ENCODE measurements at regions not wholly inside any gene's neighbourhood (a gene's known extent, or its start where the extent isn't known, plus 50 kb on each side); places are given as distances from the start of the nearest gene placed in this dataset.

DNA sequence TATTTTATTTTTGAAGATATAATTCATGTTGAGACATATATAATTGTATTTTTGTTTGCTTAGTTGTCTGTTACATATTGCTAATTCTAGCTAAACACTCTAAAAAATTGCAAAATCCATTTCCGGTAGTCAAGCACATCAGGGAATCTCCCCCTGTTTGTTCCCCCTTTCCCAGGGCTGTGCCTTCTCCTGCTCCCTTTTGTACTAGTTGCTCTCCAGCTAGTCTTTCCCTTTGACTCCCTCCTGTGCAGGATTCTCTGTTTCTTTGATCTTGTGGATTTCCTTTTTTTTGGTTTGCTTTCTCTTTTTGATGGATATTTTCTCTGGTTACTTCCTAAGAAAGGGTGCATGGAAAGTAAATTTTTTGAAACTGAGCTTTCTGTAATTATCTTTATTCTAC, 188.1 kb upstream of the PLET1 start:
- DNase-seq, result no peak
- in situ Hi-C loops (cut with HindIII; ENCODE audit: low pct_ligation_motif_present, low pct_unique_long_range_greater_than_20kb, low sequenced_read_pairs), result no loop called here

DNA sequence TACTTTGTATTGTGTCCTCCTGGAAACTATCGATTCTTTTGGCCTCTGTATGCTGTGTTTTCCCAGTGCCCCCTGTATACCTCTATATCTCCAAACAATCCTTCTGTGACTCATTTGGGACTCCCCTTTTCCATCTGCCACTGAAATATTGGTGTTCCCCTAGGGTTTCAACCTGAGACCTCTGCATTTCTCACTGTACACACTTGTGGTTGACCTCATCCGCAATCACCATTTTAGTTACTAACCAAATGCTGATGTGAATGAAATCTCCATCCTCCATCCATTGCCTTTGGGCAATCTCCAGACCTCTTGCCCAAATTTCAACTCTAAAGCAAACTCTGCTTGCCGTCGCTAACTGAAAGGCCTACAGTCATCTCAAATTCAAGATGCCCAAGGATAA, 190.6 kb upstream of the PLET1 start:
- in situ Hi-C loops (cut with HindIII; ENCODE audit: low pct_ligation_motif_present, low pct_unique_long_range_greater_than_20kb, low sequenced_read_pairs), result no loop called here
- no peak for DNase-seq

DNA sequence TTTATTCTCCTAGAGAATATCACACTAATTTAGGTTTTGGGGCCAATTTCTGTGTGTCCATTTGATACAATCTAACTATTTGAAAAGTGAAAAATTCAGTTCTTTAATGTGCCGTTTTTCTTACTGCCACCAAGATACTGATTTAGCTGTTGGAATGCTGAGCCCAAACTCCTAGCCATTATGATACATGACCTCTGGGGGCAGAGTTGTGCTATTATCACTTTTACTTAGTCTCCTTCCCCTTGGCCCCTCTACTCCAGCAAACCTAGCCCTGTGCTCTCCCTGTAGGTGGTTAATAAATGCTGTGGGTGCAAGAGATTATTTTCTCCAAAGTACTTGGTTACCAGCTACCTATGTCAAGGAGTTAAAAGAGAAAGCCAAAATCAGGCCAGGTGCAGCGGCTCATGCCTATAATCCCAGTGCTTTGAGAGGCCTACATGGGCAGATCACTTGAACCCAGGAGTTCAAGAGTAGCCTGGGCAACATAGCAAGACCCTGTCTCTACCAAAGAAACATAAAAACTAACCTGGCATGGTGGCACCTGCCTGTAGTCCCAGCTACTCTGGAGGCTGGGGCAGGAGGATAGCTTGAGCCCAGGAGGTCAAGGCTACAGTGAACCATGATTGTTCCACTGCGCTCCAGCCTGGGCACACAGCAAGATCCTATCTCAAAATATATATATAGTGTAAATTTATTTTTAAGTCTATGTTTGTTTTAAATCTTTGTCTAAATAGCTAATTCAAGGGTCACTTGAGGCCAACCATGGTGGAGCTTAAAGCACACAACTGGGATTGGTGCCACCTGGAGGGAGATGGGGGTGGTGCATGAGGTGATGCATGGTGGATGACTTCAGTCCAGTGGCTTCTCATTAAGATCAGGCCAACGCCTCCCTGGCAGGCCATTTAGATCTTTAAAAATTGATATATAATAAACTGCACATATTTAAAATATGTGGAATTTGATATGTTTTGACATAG, 193.2 kb upstream of the PLET1 start:
- in situ Hi-C loops (cut with HindIII; ENCODE audit: low pct_ligation_motif_present, low pct_unique_long_range_greater_than_20kb, low sequenced_read_pairs), result no loop called here
- peak; percentile 42 for DNase-seq

DNA sequence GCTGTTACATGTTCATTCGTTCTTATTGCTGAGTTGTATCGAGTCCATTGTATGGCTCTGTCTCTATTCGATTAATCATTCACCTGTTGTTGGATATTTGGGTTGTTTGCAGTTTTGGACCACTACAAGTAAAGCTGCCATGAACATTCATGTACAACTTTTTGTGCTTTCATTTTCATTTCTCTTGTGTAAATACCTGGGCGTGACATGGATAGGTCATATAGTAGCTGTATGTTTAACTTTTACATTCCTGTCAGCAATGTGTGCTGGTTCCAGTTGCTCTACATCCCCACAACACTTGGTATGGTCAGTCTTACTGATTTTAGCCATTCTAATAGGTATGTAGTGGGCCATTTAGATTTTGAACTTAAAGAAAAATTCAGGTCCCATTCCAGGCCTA, 194.2 kb upstream of the PLET1 start:
- in situ Hi-C loops (cut with HindIII; ENCODE audit: low pct_ligation_motif_present, low pct_unique_long_range_greater_than_20kb, low sequenced_read_pairs), result no loop called here

DNA sequence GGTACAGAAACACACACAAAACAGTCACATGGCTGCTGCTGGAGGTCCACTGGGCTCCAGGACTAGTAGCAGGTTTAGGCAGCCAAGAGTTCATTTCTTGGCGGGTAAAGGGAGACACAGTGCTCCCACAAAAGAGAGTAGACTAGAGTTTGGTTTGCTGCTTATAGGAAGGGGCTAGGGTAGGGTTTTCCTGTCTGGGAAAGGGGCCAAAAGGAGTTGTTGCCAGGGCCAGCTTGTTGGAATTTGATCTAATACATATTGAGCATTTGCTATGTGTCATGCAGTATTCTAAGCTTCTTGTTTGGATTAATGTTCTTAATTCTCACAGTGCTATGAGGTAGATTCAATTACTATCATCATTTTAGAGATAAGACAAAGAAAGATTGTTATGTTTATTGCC, 195.1 kb upstream of the PLET1 start:
- in situ Hi-C loops (cut with HindIII; ENCODE audit: low pct_ligation_motif_present, low pct_unique_long_range_greater_than_20kb, low sequenced_read_pairs), result no loop called here
- no peak for DNase-seq

More for the DNA sequence above, 194.2 kb upstream of the PLET1 start:
- DNase-seq, result no peak

DNA sequence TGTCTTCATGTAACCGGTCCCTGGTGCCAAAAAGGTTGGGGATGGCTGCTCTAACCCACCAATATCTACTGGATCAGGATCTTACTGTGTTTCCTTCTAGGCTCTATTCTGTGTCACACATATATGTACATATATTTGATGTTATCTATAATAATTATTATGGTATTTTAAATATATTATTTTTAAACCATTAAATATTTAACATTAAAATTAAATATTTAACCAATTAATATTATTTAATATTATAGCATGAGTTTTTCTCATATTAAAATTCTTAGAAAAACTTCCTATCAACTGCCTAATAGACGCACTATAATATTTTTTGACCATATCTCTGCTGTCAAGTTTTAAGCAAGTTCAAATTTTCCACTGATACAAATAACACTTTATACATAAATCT, 196.9 kb upstream of the PLET1 start:
- no peak for DNase-seq
- in situ Hi-C loops (cut with HindIII; ENCODE audit: low pct_ligation_motif_present, low pct_unique_long_range_greater_than_20kb, low sequenced_read_pairs), result no loop called here

DNA sequence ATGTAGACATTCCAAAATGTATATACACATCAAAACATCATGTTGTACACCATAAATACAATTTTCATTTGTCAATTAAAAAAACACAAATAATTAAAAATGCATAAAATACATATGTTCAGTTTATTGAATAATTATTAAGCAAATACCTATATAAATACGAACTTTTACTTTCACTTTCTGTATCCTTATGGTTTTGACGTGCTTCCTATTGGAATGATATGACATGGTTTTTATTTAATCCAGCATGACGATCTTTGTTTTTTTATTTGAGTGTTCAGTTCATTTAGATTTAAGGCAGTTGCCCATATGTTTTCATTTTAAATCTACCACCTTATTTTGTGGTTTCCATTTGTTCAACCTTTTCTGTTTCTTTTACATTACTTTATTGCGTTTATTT, 198.3 kb upstream of the PLET1 start:
- in situ Hi-C loops (cut with HindIII; ENCODE audit: low pct_ligation_motif_present, low pct_unique_long_range_greater_than_20kb, low sequenced_read_pairs), result no loop called here
- DNase-seq, result peak; percentile 3

DNA sequence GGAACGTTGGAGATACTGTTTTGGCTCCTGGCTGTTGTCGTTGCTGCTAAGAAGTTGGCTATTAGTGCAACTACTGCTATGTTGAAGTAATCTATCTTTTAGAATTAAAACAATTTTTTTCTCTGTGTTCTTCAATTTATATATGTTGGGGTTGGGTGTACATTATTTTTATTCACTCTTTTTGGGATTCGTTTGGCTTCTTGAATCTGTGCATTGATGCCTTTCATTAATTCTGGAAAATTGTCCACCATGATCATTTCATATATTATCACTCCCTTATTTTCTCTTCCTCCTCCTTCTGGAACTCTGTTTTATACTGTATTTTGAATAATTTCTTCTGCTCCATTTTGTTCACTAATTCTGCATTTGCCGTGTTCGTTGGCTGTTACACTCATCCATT, 199.5 kb upstream of the PLET1 start:
- DNase-seq, result no peak
- in situ Hi-C loops (cut with HindIII; ENCODE audit: low pct_ligation_motif_present, low pct_unique_long_range_greater_than_20kb, low sequenced_read_pairs), result no loop called here

DNA sequence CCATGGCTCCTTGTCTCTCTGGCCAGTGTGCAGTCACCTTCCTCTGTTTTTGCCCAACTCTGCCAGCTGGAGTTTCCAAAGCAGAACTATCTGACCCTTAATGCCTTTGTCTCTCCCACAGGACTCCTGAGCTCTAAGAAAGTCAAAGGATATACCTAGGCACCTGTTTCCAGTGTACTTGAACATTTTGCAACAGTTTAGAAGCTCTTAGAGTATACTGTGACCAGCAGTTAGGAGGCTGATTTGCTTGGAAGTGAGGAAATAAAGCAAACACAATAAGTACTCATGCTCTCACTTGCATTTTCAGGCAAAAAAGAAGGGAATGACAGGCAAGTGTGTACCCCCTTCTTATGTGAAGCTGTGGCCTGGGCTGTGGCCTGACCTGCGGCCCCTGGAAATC, 204.3 kb upstream of the PLET1 start:
- DNase-seq, result no peak
- in situ Hi-C loops (cut with HindIII; ENCODE audit: low pct_ligation_motif_present, low pct_unique_long_range_greater_than_20kb, low sequenced_read_pairs), result no loop called here

DNA sequence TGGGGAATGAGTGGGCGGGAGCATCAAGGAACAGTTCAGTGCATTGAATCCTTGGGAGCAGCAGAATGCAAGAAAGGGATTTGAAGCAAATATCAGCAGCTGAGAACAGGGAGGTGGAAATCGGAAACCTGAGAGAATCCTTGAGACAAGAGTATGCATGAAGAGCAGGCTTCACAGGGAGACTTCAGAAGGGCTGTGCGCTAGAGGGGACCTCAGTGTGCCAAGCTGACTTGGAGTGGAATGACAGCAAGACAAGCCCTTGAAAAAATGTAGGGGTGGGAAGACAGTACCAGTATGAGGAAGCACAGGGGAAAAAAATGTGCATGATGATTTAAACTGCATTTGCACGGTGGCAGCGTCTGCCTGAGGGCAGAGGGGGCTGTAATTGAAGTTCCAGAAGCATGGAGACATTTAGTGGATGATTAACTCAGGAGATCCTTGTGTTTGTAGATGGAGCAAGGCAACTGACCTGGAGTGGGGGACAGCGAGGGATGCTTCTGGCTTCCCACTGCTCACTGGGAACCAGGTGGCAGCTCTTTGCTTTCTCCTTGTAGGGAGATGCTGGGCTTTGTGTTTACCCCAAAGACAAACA, 204.9 kb upstream of the PLET1 start:
- no peak for DNase-seq
- in situ Hi-C loops (cut with HindIII; ENCODE audit: low pct_ligation_motif_present, low pct_unique_long_range_greater_than_20kb, low sequenced_read_pairs), result no loop called here

DNA sequence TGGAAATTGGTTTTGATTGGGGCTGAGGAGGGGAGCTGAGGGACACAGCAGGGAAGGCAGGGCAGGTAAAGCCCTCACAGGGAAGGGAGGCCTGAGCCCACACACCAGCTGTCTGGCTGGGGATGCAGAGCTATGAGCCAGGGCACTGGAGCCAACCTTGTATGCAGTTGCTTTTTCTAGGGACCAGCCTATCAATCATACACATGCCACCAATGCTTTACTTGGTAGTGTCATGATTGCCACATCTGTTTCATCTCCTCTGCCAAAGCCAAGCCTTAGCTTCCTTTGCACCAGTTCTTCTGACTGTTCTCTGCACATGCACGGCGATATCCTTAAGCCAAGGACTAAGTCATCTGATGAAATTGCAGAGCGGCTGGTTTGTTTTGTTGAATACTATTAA, 207.1 kb upstream of the PLET1 start:
- no peak for DNase-seq
- in situ Hi-C loops (cut with HindIII; ENCODE audit: low pct_ligation_motif_present, low pct_unique_long_range_greater_than_20kb, low sequenced_read_pairs), result no loop called here

DNA sequence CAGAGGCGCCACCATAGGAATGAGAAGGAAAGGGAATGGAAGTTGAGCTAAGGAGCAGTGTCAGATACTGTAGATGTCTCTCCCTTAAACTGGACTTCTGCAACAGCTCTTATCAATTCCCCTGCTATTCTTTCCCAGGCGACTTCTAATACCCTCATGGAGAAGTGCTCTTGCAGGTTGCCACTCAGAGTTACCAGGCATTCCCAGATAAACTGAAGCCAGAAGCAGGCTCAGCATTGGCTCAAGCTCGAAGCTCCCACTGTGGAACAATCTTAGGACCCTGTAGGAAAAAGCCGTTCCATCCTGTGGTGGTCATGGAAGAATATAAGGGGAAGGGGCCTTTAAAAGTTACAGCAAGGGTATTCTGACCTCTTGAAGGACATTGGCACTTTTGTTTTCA, 208.7 kb upstream of the PLET1 start:
- in situ Hi-C loops (cut with HindIII; ENCODE audit: low pct_ligation_motif_present, low pct_unique_long_range_greater_than_20kb, low sequenced_read_pairs), result no loop called here
- DNase-seq, result no peak

DNA sequence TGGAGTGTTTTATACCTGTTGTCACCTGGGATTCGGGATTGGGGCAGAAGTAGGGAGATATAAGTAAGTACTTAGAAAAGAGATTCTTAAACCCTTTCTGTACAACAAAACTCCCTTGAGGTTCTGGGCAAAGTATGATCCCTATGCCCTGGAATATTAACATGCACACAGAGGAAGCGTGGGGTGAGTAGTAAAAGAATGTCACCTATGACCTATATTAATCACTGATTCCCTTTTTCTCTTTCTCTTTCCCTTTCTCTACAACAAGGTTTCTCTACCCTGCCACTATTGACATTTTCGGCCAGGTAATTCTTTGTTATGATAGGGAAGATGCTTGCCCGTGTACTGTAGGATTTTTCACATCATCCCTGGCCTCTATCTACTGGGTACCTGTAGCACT, 209.7 kb upstream of the PLET1 start:
- in situ Hi-C loops (cut with HindIII; ENCODE audit: low pct_ligation_motif_present, low pct_unique_long_range_greater_than_20kb, low sequenced_read_pairs), result no loop called here
- no peak for DNase-seq

DNA sequence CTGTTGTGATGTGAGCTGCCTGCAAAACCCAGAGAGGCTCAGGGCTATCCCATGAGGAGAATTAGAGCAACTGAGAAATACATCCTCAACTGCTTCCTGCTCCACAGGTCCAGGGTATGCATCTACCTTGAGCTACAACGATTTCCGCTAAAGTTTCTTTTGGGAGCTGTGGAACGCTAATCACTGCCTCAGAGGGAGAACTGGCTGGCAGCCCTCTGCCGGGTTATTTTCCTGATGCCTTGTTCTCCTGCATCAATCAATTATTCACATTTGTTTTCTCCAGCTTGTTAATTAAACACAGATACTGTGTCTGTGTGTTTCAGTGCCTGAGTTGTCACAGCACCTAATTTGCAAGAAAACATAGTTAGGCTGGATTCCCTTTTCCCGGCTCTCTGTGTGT, 211.1 kb upstream of the PLET1 start:
- in situ Hi-C loops (cut with HindIII; ENCODE audit: low pct_ligation_motif_present, low pct_unique_long_range_greater_than_20kb, low sequenced_read_pairs), result no loop called here
- no peak for DNase-seq

DNA sequence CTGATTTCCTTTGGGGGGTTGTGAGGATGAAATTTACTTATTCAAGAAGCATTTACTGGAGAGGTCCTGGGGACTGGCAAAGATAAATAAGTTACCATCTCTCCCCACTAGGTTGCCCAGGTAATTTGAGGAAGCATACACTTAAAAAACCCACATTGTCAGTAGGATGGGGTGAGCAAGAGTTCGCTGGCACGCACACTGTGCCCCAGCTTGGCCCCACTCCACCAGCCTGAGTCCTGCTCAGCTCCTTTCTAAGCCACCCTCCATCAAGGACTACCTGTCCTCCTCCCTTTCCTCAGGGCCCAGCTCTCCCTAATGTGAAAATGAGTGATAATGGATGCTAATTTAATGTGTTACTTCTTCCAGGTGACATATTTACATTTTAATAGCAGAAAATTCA, 216.5 kb upstream of the PLET1 start:
- in situ Hi-C loops (cut with HindIII; ENCODE audit: low pct_ligation_motif_present, low pct_unique_long_range_greater_than_20kb, low sequenced_read_pairs), result no loop called here

DNA sequence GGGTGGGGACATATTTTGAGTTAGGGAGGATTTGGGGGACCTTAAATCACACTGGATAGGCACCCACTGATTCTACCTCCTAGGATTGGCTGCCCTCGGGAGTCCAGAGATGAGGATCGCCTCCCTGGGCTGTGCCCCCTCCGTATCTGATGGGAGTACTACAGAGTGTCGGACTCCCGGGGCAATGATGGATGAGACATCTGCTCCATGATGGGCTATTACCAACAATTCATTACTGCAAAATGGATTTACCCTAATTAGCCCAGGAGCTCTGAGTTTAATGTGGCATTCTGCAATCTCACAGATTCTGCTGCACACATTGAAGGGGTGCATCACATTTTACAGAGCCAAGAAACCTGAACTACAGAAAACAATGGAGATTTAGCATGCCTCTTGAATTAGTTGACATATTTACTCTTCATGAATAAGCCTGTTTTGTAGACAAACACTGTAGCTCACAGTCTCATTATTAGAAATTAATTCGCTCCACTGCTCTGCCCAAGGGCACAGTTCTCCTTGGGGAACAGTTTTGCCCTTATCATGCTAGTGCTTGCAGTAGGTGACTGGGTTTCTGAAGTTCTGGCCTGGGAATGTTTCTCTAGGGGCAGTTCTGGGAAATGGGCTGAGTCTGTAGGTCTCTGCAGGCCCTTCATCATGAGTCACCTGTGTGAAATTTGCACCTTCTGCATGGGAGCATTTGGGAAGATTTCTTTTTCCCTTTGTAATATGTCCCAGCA, 217.1 kb upstream of the PLET1 start:
- in situ Hi-C loops (cut with HindIII; ENCODE audit: low pct_ligation_motif_present, low pct_unique_long_range_greater_than_20kb, low sequenced_read_pairs), result no loop called here
- DNase-seq, result no peak

More for the DNA sequence above, 216.5 kb upstream of the PLET1 start:
- no peak for DNase-seq

DNA sequence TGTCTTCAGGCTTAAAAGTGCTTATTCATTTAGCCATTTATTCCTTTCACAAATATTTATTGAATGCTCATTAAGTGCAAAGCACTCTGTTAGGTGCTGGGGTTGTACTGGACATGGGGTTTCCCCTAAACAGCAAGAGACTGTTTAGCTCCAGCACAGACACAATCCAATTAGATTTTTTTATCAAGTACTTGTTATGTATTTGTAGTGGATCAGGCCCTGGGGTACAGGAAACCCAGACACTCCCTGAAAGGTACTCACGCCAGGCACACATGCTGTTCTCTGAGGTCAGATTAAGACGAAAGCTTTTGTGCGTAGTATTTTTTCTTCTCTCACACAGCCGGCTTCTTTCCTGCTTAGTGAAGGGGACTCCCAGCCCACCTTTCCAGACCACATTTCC, 218.1 kb upstream of the PLET1 start:
- in situ Hi-C loops (cut with HindIII; ENCODE audit: low pct_ligation_motif_present, low pct_unique_long_range_greater_than_20kb, low sequenced_read_pairs), result no loop called here

DNA sequence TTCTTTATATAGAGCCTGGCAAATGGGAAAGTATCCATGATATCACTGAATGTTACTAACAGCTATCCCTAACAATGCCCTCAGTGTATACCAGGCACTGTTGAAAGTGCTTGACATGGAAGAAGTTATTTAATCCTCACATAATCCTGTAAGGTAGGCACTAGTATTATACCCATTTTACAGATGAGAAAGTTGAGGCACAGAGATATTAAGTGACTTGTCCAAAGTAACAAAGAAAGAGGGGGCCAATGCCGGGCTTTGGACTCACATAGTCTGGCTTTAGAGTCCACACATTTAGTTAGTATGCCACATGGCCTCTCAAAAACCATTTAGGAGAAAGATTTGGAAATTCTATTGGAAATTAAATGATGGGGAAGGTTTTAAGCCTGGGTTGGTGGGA, 220.8 kb upstream of the PLET1 start:
- in situ Hi-C loops (cut with HindIII; ENCODE audit: low pct_ligation_motif_present, low pct_unique_long_range_greater_than_20kb, low sequenced_read_pairs), result no loop called here
- no peak for DNase-seq

More for the DNA sequence above, 218.1 kb upstream of the PLET1 start:
- no peak for DNase-seq

DNA sequence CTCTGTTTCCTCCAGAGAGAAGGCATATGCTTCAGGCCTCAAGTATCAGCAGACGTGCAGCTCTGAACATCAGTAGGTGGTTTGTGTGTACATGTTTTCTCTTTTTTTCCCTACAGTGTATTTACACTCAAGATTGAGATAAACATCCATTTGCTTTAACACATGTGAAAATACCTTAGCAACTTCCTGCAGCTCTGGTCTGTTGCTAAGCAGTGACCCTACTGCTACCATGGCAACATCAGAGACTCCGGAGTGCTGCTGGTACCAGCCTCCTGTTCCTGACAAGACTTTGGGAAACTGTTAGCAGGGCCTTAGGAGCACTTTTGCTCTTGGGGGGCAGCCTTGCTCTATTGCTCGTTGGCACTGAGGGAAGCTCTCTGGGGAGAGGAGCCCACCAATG, 221.2 kb upstream of the PLET1 start:
- in situ Hi-C loops (cut with HindIII; ENCODE audit: low pct_ligation_motif_present, low pct_unique_long_range_greater_than_20kb, low sequenced_read_pairs), result no loop called here
- DNase-seq, result no peak
